Gastroesophageal sphincter (tissue), 4 donors: ENCODE measurements at regions not wholly inside any gene's neighbourhood (a gene's known extent, or its start where the extent isn't known, plus 50 kb on each side); places are given as distances from the start of the nearest gene placed in this dataset.

ENCODE experiments used
- ATAC-seq: fragments of 150-250 bp; one replicate; pipeline ENCODE4 v1.9.1; 2016; ENCODE audit warnings: mild to moderate bottlenecking, moderate library complexity
- H3K27ac ChIP-seq, 4 donors: fragments of 200-600 bp; sonication (generic) in 3 of 4; 1 replicate in 3 of 4; 2 replicates in 1 of 4; pipeline ENCODE4 v1.5.1; 2016 to 2019
- H3K27me3 ChIP-seq: fragments of 200-600 bp; sonication (generic); one replicate; pipeline ENCODE4 v1.5.1; 2019
- H3K36me3 ChIP-seq, 2 donors: fragments of 200-600 bp; sonication (generic); one replicate each; pipeline ENCODE4 v1.5.1; 2019; ENCODE audit warnings: control low read depth in 1 of 2
- H3K4me1 ChIP-seq, 3 donors: fragments of 200-600 bp; sonication (generic); 1 replicate in 2 of 3; 2 replicates in 1 of 3; pipeline ENCODE4 v1.5.1; 2016 to 2019; ENCODE audit warnings: control low read depth in 2 of 3
- H3K4me3 ChIP-seq, 2 donors: fragments of 200-600 bp; sonication (generic); one replicate each; pipeline ENCODE4 v1.5.1; 2019; ENCODE audit warnings: mild to moderate bottlenecking in 1 of 2, moderate library complexity in 1 of 2
- H3K9me3 ChIP-seq, 3 donors: fragments of 200-600 bp; sonication (generic); one replicate each; pipeline ENCODE4 v1.5.1; 2017 to 2019; ENCODE audit warnings: control low read depth in 2 of 3
- EP300 ChIP-seq: sonication (generic); formaldehyde crosslinking; IDR thresholded peaks from one replicate; pipeline ENCODE4 v1.6.1; 2017; ENCODE audit warnings: antibody characterized with exemption, mild to moderate bottlenecking
- POLR2A ChIP-seq, 2 donors: fragments of 450-650 bp; IDR thresholded peaks; one replicate each; pipeline ENCODE4 v1.6.1; 2017; ENCODE audit warnings: antibody characterized with exemption in 2 of 2, mild to moderate bottlenecking in 2 of 2, moderate library complexity in 1 of 2
- POLR2AphosphoS5 ChIP-seq: sonication (generic); formaldehyde crosslinking; IDR thresholded peaks from one replicate; pipeline ENCODE4 v1.6.1; 2017; ENCODE audit warnings: antibody characterized with exemption
- WGBS, 2 donors: methylation state at CpG; one replicate each; pipeline ENCODE4 v1.1.5; 2018; ENCODE audit warnings: low coverage in 1 of 2; 5-methylcytosine and 5-hydroxymethylcytosine counted together
- TF ChIP-seq, protein P1 (sequence below), 4 experiments: fragments of 200-600 bp in 2 of 4; fragments of 450-650 bp in 2 of 4; sonication (generic) in 1 of 4; IDR thresholded peaks; one replicate each; pipeline ENCODE4 v1.5.1; 2017 to 2019; ENCODE audit warnings: antibody characterized with exemption in 4 of 4, mild to moderate bottlenecking in 2 of 4, moderate library complexity in 2 of 4

- 20 to 27% methylated on average over 2 of the region's 2 CpGs for WGBS, 2 donors
- H3K9me3 ChIP-seq: peaks cover 0 to 44% (median 0%) of the 10 kb centered on the region in 3 donors
- no peak overlapping the region for H3K4me3 ChIP-seq
- no peak overlapping the region for H3K27ac ChIP-seq
- no peak for TF ChIP-seq POLR2A (IDR thresholded peaks at IDR 0.05)
- TF ChIP-seq POLR2AphosphoS5: no peak
- TF ChIP-seq, protein P1, sequence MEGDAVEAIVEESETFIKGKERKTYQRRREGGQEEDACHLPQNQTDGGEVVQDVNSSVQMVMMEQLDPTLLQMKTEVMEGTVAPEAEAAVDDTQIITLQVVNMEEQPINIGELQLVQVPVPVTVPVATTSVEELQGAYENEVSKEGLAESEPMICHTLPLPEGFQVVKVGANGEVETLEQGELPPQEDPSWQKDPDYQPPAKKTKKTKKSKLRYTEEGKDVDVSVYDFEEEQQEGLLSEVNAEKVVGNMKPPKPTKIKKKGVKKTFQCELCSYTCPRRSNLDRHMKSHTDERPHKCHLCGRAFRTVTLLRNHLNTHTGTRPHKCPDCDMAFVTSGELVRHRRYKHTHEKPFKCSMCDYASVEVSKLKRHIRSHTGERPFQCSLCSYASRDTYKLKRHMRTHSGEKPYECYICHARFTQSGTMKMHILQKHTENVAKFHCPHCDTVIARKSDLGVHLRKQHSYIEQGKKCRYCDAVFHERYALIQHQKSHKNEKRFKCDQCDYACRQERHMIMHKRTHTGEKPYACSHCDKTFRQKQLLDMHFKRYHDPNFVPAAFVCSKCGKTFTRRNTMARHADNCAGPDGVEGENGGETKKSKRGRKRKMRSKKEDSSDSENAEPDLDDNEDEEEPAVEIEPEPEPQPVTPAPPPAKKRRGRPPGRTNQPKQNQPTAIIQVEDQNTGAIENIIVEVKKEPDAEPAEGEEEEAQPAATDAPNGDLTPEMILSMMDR (IDR thresholded peaks at IDR 0.05): no peak
- no peak for TF ChIP-seq EP300
- no peaks in the 10 kb centered on the region for H3K27me3 ChIP-seq
- ATAC-seq: no peak
- no peaks in the 10 kb centered on the region for H3K4me1 ChIP-seq
- H3K36me3 ChIP-seq: no peaks in the 10 kb centered on the region
Observed at GRCh38 chr10:109187677-109188076, 735.6 kb downstream of the XPNPEP1 start.

DNA sequence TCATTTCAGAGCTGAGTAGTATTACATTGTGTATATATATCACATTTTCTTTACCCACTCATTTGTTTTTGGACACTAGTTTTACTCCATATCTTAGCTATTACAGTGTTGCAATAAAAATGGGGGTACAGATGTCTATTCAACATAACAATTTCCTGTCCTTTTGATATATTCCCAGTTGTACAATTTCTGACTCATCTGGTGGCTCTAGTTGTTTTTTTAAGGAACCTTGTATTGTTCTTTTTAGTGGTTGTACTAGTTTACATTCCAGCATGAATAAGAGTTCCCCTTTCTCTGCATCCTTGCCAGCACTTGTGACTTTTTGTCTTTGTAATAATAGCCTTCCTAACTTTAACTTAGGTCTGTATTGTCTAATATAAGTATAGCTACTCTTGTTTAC is 739.9 kb downstream of the XPNPEP1 start:
- ATAC-seq: no peak
- H3K9me3 ChIP-seq: peaks cover 0 to 36% (median 0%) of the 10 kb centered on the region in 3 donors

GRCh38 chr10:109178591-109178990 is 744.7 kb downstream of the XPNPEP1 start:
- 58 to 85% methylated on average over 1 of the region's 1 CpG for WGBS, 2 donors
- Histone ChIP-seq H3K9me3 (no peaks in the 10 kb centered on the region), H3K27me3 (no peaks in the 10 kb centered on the region), H3K4me3 (no peak overlapping the region), H3K27ac (no peak overlapping the region), H3K36me3 (no peaks in the 10 kb centered on the region), H3K4me1 (no peaks in the 10 kb centered on the region)
- ATAC-seq: no peak
- TF ChIP-seq POLR2A (IDR thresholded peaks at IDR 0.05) (no peak), POLR2AphosphoS5 (no peak), EP300 (no peak)
- TF ChIP-seq, protein P1 (IDR thresholded peaks at IDR 0.05): no peak

More for the DNA sequence above, 739.9 kb downstream of the XPNPEP1 start:
- Histone ChIP-seq H3K4me3 (no peak overlapping the region), H3K36me3 (no peaks in the 10 kb centered on the region), H3K4me1 (no peaks in the 10 kb centered on the region), H3K27me3 (no peaks in the 10 kb centered on the region), H3K27ac (no peak overlapping the region)
- TF ChIP-seq POLR2AphosphoS5: no peak
- no peak for TF ChIP-seq POLR2A (IDR thresholded peaks at IDR 0.05)
- TF ChIP-seq EP300: no peak
- TF ChIP-seq, protein P1 (IDR thresholded peaks at IDR 0.05): no peak

GRCh38 chr10:109174526-109174925 is 748.8 kb downstream of the XPNPEP1 start:
- TF ChIP-seq POLR2AphosphoS5 (no peak), POLR2A (IDR thresholded peaks at IDR 0.05) (no peak), EP300 (no peak)
- TF ChIP-seq, protein P1 (IDR thresholded peaks at IDR 0.05): no peak
- H3K36me3 ChIP-seq: no peaks in the 10 kb centered on the region
- no peak overlapping the region for H3K27ac ChIP-seq
- ATAC-seq: no peak
- no peaks in the 10 kb centered on the region for H3K27me3 ChIP-seq
- WGBS, 2 donors: 84 to 93% methylated on average over 2 of the region's 2 CpGs
- H3K4me1 ChIP-seq: no peaks in the 10 kb centered on the region
- no peaks in the 10 kb centered on the region for H3K9me3 ChIP-seq
- no peak overlapping the region for H3K4me3 ChIP-seq

DNA sequence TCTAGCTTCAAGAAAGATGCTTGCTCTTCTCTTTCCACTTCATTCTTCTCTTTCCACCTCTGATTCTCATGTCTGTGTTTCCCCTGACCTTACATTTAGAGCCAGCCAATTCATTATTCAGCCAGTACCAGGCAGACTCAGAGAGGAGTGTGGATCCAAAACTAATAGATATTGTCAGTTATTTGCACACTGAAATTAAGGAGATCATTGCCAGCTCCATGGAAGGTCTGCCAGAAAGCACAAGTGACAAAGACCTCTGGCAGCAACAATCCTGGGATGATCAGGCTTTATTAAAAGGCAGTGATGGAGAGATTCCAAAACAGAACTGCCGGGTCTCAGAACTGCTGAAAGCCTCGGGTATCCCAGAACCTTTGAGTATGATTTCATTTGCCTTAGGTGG is 749.4 kb downstream of the XPNPEP1 start:
- H3K9me3 ChIP-seq: no peaks in the 10 kb centered on the region
- TF ChIP-seq POLR2A (IDR thresholded peaks at IDR 0.05) (no peak), POLR2AphosphoS5 (no peak), EP300 (no peak)
- TF ChIP-seq, protein P1 (IDR thresholded peaks at IDR 0.05): no peak
- no peak overlapping the region for H3K27ac ChIP-seq
- WGBS, 2 donors: 13 to 23% methylated on average over 2 of the region's 2 CpGs
- no peaks in the 10 kb centered on the region for H3K27me3 ChIP-seq
- no peak overlapping the region for H3K4me3 ChIP-seq
- H3K4me1 ChIP-seq: no peaks in the 10 kb centered on the region
- ATAC-seq: no peak
- no peaks in the 10 kb centered on the region for H3K36me3 ChIP-seq
